Breast epithelium (tissue), 4 donors: ENCODE measurements at regions not wholly inside any gene's neighbourhood (a gene's known extent, or its start where the extent isn't known, plus 50 kb on each side); places are given as distances from the start of the nearest gene placed in this dataset.

ENCODE experiments used
- DNase-seq, 2 donors: peaks; one replicate each; pipeline ENCODE4 v3.0.0-alpha.2; 2019; ENCODE audit warnings: low spot score in 2 of 2
- H3K27ac ChIP-seq, 2 donors: fragments of 200-600 bp; sonication (generic) in 1 of 2; one replicate each; pipeline ENCODE4 v1.5.1; 2016 to 2019; ENCODE audit warnings: mild to moderate bottlenecking in 1 of 2
- H3K27me3 ChIP-seq, 2 donors: fragments of 200-600 bp; sonication (generic) in 1 of 2; one replicate each; pipeline versions ENCODE4 v1.5.1 to v1.6.0; 2017 to 2019; ENCODE audit warnings: control low read depth in 1 of 2, mild to moderate bottlenecking in 1 of 2
- H3K36me3 ChIP-seq: fragments of 200-600 bp; one replicate; pipeline ENCODE4 v1.5.1; 2019
- H3K4me1 ChIP-seq, 2 donors: fragments of 200-600 bp; sonication (generic); one replicate each; pipeline ENCODE4 v1.5.1; 2016 to 2019; ENCODE audit warnings: control low read depth in 1 of 2
- H3K4me3 ChIP-seq, 3 donors: fragments of 200-600 bp; sonication (generic); 1 replicate in 2 of 3; 2 replicates in 1 of 3; pipeline ENCODE4 v1.5.1; 2016 to 2019; ENCODE audit warnings: mild to moderate bottlenecking in 3 of 3, moderate library complexity in 2 of 3
- H3K9me3 ChIP-seq, 2 donors: fragments of 200-600 bp; sonication (generic) in 1 of 2; one replicate each; pipeline ENCODE4 v1.5.1; 2016 to 2019; ENCODE audit warnings: control low read depth in 1 of 2
- CTCF ChIP-seq, 3 donors: fragments of 450-650 bp; IDR thresholded peaks; one replicate each; pipeline ENCODE4 v1.5.1; 2016 to 2017; ENCODE audit warnings: antibody characterized with exemption in 3 of 3, mild to moderate bottlenecking in 3 of 3, moderate library complexity in 3 of 3
- POLR2A ChIP-seq: fragments of 450-650 bp; IDR thresholded peaks from one replicate; pipeline ENCODE4 v1.6.1; 2016; ENCODE audit warnings: antibody characterized with exemption, mild to moderate bottlenecking, moderate library complexity
- POLR2AphosphoS5 ChIP-seq, 3 donors: sonication (generic); formaldehyde crosslinking; IDR thresholded peaks; one replicate each; pipeline ENCODE4 v1.6.1; 2017; ENCODE audit warnings: antibody characterized with exemption in 3 of 3
- intact Hi-C: fragments of 100-400 bp; cut with DNase I; formaldehyde crosslinking; loops from one replicate; pipeline ENCODE4 v1.15.1; 2023; ENCODE audit warnings: low total_unique reads

GRCh38 chr12:31832740-31833729, 104.2 kb upstream of the AMN1 start:
- TF ChIP-seq POLR2A (no peak), POLR2AphosphoS5 (IDR thresholded peaks at IDR 0.05) (no peak), CTCF (IDR thresholded peaks at IDR 0.05) (no peak)
- no peaks in the 10 kb centered on the region for H3K4me1 ChIP-seq
- H3K4me3 ChIP-seq = no peak overlapping the region
- intact Hi-C loops = no loop called here
- no peaks in the 10 kb centered on the region for H3K27me3 ChIP-seq
- no peak for DNase-seq
- H3K36me3 ChIP-seq = no peaks in the 10 kb centered on the region
- H3K27ac ChIP-seq = no peak overlapping the region
- peaks cover 11 to 12% of the 10 kb centered on the region in 2 donors for H3K9me3 ChIP-seq

GRCh38 chr12:31828071-31828470, 99.2 kb upstream of the AMN1 start:
- Histone ChIP-seq H3K4me1 (no peaks in the 10 kb centered on the region), H3K27ac (no peak overlapping the region), H3K9me3 (peaks cover 9 to 19% of the 10 kb centered on the region in 2 donors), H3K4me3 (no peak overlapping the region), H3K36me3 (no peaks in the 10 kb centered on the region), H3K27me3 (no peaks in the 10 kb centered on the region)
- no peak for TF ChIP-seq CTCF (IDR thresholded peaks at IDR 0.05)
- TF ChIP-seq POLR2A = no peak
- TF ChIP-seq POLR2AphosphoS5 (IDR thresholded peaks at IDR 0.05) = no peak
- DNase-seq = no peak
- intact Hi-C loops = no loop called here

- TF ChIP-seq POLR2AphosphoS5 (IDR thresholded peaks at IDR 0.05) (no peak), CTCF (IDR thresholded peaks at IDR 0.05) (no peak), POLR2A (no peak)
- H3K27me3 ChIP-seq = no peaks in the 10 kb centered on the region
- peaks cover 0 to 13% of the 10 kb centered on the region in 2 donors for H3K9me3 ChIP-seq
- no peaks in the 10 kb centered on the region for H3K4me1 ChIP-seq
- H3K27ac ChIP-seq = no peak overlapping the region
- no peak overlapping the region for H3K4me3 ChIP-seq
- intact Hi-C loops = no loop called here
- DNase-seq = no peak
- no peaks in the 10 kb centered on the region for H3K36me3 ChIP-seq
These were observed 93.9 kb upstream of the AMN1 start for GRCh38 chr12:31822761-31823160.

GRCh38 chr12:31821484-31821883, 92.7 kb upstream of the AMN1 start:
- H3K27me3 ChIP-seq = no peaks in the 10 kb centered on the region
- H3K9me3 ChIP-seq = peaks cover 0 to 12% of the 10 kb centered on the region in 2 donors
- TF ChIP-seq POLR2A = no peak
- no peak for TF ChIP-seq POLR2AphosphoS5 (IDR thresholded peaks at IDR 0.05)
- TF ChIP-seq CTCF (IDR thresholded peaks at IDR 0.05) = no peak
- DNase-seq = no peak
- intact Hi-C loops = no loop called here
- H3K27ac ChIP-seq = no peak overlapping the region
- H3K4me1 ChIP-seq = no peaks in the 10 kb centered on the region
- H3K4me3 ChIP-seq = no peak overlapping the region
- no peaks in the 10 kb centered on the region for H3K36me3 ChIP-seq

GRCh38 chr12:31820832-31821231, 92.0 kb upstream of the AMN1 start:
- H3K27ac ChIP-seq = no peak overlapping the region
- H3K4me3 ChIP-seq = no peak overlapping the region
- no peaks in the 10 kb centered on the region for H3K4me1 ChIP-seq
- H3K27me3 ChIP-seq = no peaks in the 10 kb centered on the region
- H3K9me3 ChIP-seq = peaks cover 0 to 6% of the 10 kb centered on the region in 2 donors
- intact Hi-C loops = no loop called here
- DNase-seq = no peak
- no peaks in the 10 kb centered on the region for H3K36me3 ChIP-seq
- no peak for TF ChIP-seq POLR2A
- no peak for TF ChIP-seq CTCF (IDR thresholded peaks at IDR 0.05)
- no peak for TF ChIP-seq POLR2AphosphoS5 (IDR thresholded peaks at IDR 0.05)
